H1 (cell line): ENCODE measurements at regions not wholly inside any gene's neighbourhood (a gene's known extent, or its start where the extent isn't known, plus 50 kb on each side); places are given as distances from the start of the nearest gene placed in this dataset.

Experiments used
- NANOG ChIP-seq: IDR thresholded peaks from 2 replicates; pipeline ENCODE4 v1.6.1; 2011; ENCODE audit warnings: low read length, low read depth, mild to moderate bottlenecking, inconsistent platforms; ENCODE audit not compliant: insufficient read depth, poor library complexity, severe bottlenecking

DNA sequence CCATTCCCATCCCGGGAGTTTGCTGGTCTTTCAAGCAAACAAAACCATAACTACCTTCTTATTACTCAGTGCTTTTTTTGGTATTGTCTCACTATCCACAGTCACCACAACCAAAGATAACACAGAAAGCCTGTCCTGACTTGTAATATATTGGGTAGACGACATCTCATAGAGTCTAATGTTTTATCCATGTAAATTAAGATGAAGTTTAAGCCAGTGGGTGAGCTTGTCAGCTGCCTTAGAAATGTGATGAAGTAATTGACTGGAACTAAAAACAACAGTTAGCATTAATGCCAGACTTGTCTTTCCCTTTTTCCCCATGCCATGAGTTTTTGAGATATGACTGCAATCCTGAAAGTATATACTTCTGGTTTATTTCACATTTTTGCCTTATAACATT is 282.7 kb upstream of the PRDM1 start (continued):
- TF ChIP-seq NANOG, result no peak
